ENCODE measurements at regions not wholly inside any gene's neighbourhood (a gene's known extent, or its start where the extent isn't known, plus 50 kb on each side); places are given as distances from the start of the nearest gene placed in this dataset.

- TF ChIP-seq, protein P1, sequence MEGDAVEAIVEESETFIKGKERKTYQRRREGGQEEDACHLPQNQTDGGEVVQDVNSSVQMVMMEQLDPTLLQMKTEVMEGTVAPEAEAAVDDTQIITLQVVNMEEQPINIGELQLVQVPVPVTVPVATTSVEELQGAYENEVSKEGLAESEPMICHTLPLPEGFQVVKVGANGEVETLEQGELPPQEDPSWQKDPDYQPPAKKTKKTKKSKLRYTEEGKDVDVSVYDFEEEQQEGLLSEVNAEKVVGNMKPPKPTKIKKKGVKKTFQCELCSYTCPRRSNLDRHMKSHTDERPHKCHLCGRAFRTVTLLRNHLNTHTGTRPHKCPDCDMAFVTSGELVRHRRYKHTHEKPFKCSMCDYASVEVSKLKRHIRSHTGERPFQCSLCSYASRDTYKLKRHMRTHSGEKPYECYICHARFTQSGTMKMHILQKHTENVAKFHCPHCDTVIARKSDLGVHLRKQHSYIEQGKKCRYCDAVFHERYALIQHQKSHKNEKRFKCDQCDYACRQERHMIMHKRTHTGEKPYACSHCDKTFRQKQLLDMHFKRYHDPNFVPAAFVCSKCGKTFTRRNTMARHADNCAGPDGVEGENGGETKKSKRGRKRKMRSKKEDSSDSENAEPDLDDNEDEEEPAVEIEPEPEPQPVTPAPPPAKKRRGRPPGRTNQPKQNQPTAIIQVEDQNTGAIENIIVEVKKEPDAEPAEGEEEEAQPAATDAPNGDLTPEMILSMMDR (IDR thresholded peaks at IDR 0.05; ENCODE audit: poor library complexity) = no peak
- TF ChIP-seq EZH2phosphoT487 (IDR thresholded peaks at IDR 0.05; ENCODE audit: low read depth, severe bottlenecking, unreplicated experiment) = no peak
These were observed 151.4 kb downstream of the HNMT start for GRCh38 chr2:138115666-138116065.

Measured in hepatocyte (in vitro differentiated cells).